ENCODE measurements at regions not wholly inside any gene's neighbourhood (a gene's known extent, or its start where the extent isn't known, plus 50 kb on each side); places are given as distances from the start of the nearest gene placed in this dataset.

GRCh38 chr12:14059548-14059947 lies 78.1 kb upstream of the GRIN2B start:
- no peak overlapping the region for H4K8ac ChIP-seq (replicated peaks; ENCODE audit: insufficient read length, low read depth, low read length)
- DNase-seq = no peak
- H3K4me2 ChIP-seq (ENCODE audit: insufficient read depth, insufficient read length, low read length) = no peak overlapping the region
- WGBS (ENCODE audit: extremely low coverage, insufficient read length, low lambda C conversion rate) = no CpG with 5 or more reads among the region's 2 CpGs
- no peaks in the 10 kb centered on the region; a peak in 1 of 5 replicates for H3K9me3 Mint-ChIP-seq
- H3K36me3 Mint-ChIP-seq (ENCODE audit: insufficient read depth in 1 of 3, low read depth in 3 of 3) = no peaks in the 10 kb centered on the region
- no peaks in the 10 kb centered on the region for H3K4me1 ChIP-seq (ENCODE audit: insufficient read depth, low read length)
- H4K91ac ChIP-seq (ENCODE audit: insufficient read length, low read depth, low read length) = no peak overlapping the region
- no peak overlapping the region for H3K14ac ChIP-seq (ENCODE audit: insufficient read depth, low read length)
- no peak for TF ChIP-seq CTCF (conservative IDR thresholded peaks at IDR 0.05)
- H4K20me1 ChIP-seq (ENCODE audit: control insufficient read depth, insufficient read depth, insufficient read length) = no peaks in the 10 kb centered on the region
- no peak overlapping the region for H3K27ac Mint-ChIP-seq
- no peaks in the 10 kb centered on the region for H3K23me2 ChIP-seq (ENCODE audit: insufficient read length, low read depth, low read length, poor library complexity, severe bottlenecking)
- no peak overlapping the region for H2BK15ac ChIP-seq (ENCODE audit: low read depth, low read length)
- no peaks in the 10 kb centered on the region for H3K4me1 Mint-ChIP-seq
- H3K79me2 ChIP-seq (ENCODE audit: insufficient read depth, low read length) = no peaks in the 10 kb centered on the region
- H3K79me1 ChIP-seq (ENCODE audit: insufficient read depth, low read depth, low read length, poor library complexity, severe bottlenecking) = no peaks in the 10 kb centered on the region
- H3K18ac ChIP-seq (ENCODE audit: insufficient read length, low read depth, low read length) = no peak overlapping the region
- H3K27me3 Mint-ChIP-seq (ENCODE audit: low read depth) = peaks cover 7% of the 10 kb centered on the region; the same call in 1 of the 2 replicates
- no peak overlapping the region for H2AFZ ChIP-seq (ENCODE audit: low read length)
- no peak overlapping the region for H2AK5ac ChIP-seq (ENCODE audit: insufficient read length, low read length)
- H3K9me3 ChIP-seq (ENCODE audit: control insufficient read depth, low read depth, low read length) = no peaks in the 10 kb centered on the region
- no peak overlapping the region for H2BK120ac ChIP-seq (ENCODE audit: low read depth, low read length, poor library complexity, severe bottlenecking)
- no peak overlapping the region for H3K23ac ChIP-seq (ENCODE audit: insufficient read length, low read depth, low read length)
- no peak overlapping the region for H2BK12ac ChIP-seq (ENCODE audit: insufficient read length, low read depth, low read length)
- H3T11ph ChIP-seq (ENCODE audit: low read length) = no peak overlapping the region
- no peak overlapping the region for H2BK20ac ChIP-seq (ENCODE audit: low read depth, low read length, poor library complexity, severe bottlenecking)
- no peaks in the 10 kb centered on the region for H3K27me3 ChIP-seq (ENCODE audit: insufficient read depth, low read length)
- no peak overlapping the region for H3K9ac ChIP-seq (ENCODE audit: extremely low read depth, insufficient read length, low read length)
- H3K4ac ChIP-seq (ENCODE audit: low read depth, low read length) = no peak overlapping the region
- H4K5ac ChIP-seq (ENCODE audit: insufficient read length, low read depth, low read length) = no peak overlapping the region
- H3K56ac ChIP-seq (ENCODE audit: insufficient read length, low read depth, low read length) = no peak overlapping the region
- no peak overlapping the region for H3K4me3 Mint-ChIP-seq
- H3K27ac ChIP-seq (ENCODE audit: insufficient read length, low read depth, low read length) = no peak overlapping the region
- H2BK5ac ChIP-seq (ENCODE audit: insufficient read length, low read length) = no peak overlapping the region
